ENCODE measurements at regions not wholly inside any gene's neighbourhood (a gene's known extent, or its start where the extent isn't known, plus 50 kb on each side); places are given as distances from the start of the nearest gene placed in this dataset.
A peak's percentile ranks its signal among the peaks of the same experiment; 100 is the strongest.

DNA sequence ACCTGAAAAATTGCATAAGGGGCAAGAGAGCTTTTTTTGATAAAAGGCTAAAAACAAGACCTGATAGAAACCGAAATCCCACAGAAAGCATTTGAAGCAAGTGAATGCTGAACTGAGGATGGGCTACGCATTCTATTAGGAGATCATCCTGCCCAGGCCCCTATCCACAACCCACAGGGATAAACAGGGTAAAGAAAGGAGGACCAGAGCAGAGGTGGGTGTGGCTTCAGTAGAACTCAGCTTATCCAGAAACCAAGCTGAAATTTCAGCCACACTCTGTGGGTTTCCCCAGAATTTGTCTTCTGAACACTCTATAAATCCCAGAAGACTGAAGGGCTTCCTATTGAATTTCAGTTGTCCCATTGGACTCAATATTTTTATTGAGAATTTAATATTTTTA, 195.1 kb downstream of the ETS1 start:
- peak overlapping the region in 1 of 2 experiments; percentile 86; a peak in 2 of 4 replicates for H3K27ac ChIP-seq (ENCODE audit: low read depth in 2 of 2, low read length in 1 of 2)
- H3K9me3 ChIP-seq = no peaks in the 10 kb centered on the region
- no peaks in the 10 kb centered on the region for H3K79me2 ChIP-seq (ENCODE audit: insufficient read depth)
- TF ChIP-seq, protein P1, sequence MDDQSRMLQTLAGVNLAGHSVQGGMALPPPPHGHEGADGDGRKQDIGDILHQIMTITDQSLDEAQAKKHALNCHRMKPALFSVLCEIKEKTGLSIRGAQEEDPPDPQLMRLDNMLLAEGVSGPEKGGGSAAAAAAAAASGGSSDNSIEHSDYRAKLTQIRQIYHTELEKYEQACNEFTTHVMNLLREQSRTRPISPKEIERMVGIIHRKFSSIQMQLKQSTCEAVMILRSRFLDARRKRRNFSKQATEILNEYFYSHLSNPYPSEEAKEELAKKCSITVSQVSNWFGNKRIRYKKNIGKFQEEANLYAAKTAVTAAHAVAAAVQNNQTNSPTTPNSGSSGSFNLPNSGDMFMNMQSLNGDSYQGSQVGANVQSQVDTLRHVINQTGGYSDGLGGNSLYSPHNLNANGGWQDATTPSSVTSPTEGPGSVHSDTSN (IDR thresholded peaks at IDR 0.05) = no peak
- TF ChIP-seq GATA2 (CRISPR knock-in tag; IDR thresholded peaks at IDR 0.05) (no peak), GABPA (IDR thresholded peaks at IDR 0.05; ENCODE audit: low read depth) (no peak), JUND (IDR thresholded peaks at IDR 0.05) (no peak), ELF1 (IDR thresholded peaks at IDR 0.05) (no peak), POLR2AphosphoS5 (IDR thresholded peaks at IDR 0.05; ENCODE audit: low read depth, low read length) (no peak), RAD21 (IDR thresholded peaks at IDR 0.05; ENCODE audit: low read length) (no peak)
- TF ChIP-seq, protein P2, sequence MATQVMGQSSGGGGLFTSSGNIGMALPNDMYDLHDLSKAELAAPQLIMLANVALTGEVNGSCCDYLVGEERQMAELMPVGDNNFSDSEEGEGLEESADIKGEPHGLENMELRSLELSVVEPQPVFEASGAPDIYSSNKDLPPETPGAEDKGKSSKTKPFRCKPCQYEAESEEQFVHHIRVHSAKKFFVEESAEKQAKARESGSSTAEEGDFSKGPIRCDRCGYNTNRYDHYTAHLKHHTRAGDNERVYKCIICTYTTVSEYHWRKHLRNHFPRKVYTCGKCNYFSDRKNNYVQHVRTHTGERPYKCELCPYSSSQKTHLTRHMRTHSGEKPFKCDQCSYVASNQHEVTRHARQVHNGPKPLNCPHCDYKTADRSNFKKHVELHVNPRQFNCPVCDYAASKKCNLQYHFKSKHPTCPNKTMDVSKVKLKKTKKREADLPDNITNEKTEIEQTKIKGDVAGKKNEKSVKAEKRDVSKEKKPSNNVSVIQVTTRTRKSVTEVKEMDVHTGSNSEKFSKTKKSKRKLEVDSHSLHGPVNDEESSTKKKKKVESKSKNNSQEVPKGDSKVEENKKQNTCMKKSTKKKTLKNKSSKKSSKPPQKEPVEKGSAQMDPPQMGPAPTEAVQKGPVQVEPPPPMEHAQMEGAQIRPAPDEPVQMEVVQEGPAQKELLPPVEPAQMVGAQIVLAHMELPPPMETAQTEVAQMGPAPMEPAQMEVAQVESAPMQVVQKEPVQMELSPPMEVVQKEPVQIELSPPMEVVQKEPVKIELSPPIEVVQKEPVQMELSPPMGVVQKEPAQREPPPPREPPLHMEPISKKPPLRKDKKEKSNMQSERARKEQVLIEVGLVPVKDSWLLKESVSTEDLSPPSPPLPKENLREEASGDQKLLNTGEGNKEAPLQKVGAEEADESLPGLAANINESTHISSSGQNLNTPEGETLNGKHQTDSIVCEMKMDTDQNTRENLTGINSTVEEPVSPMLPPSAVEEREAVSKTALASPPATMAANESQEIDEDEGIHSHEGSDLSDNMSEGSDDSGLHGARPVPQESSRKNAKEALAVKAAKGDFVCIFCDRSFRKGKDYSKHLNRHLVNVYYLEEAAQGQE (IDR thresholded peaks at IDR 0.05; ENCODE audit: low read depth, low read length) = no peak
- TF ChIP-seq, protein P3, sequence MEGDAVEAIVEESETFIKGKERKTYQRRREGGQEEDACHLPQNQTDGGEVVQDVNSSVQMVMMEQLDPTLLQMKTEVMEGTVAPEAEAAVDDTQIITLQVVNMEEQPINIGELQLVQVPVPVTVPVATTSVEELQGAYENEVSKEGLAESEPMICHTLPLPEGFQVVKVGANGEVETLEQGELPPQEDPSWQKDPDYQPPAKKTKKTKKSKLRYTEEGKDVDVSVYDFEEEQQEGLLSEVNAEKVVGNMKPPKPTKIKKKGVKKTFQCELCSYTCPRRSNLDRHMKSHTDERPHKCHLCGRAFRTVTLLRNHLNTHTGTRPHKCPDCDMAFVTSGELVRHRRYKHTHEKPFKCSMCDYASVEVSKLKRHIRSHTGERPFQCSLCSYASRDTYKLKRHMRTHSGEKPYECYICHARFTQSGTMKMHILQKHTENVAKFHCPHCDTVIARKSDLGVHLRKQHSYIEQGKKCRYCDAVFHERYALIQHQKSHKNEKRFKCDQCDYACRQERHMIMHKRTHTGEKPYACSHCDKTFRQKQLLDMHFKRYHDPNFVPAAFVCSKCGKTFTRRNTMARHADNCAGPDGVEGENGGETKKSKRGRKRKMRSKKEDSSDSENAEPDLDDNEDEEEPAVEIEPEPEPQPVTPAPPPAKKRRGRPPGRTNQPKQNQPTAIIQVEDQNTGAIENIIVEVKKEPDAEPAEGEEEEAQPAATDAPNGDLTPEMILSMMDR (IDR thresholded peaks at IDR 0.05) = no peak
- WGBS (ENCODE audit: low lambda C conversion rate) = 97% methylated on average over 2 of the region's 2 CpGs
- H4K20me1 ChIP-seq (ENCODE audit: insufficient read depth) = no peaks in the 10 kb centered on the region
- POLR2A ChIA-PET = interaction anchor here (0.6 kb wide), 1 partner anchor 447 kb away, joined by 4 read pairs; no protein-coding TSS in a partner anchor
- H3K4me2 ChIP-seq = no peak overlapping the region
- H3F3A ChIP-seq (replicated peaks; ENCODE audit: insufficient read depth) = no peaks in the 10 kb centered on the region
- peaks cover 0 to 48% of the 10 kb centered on the region in 2 experiments; a peak in 2 of 4 replicates for H3K4me1 ChIP-seq (ENCODE audit: control insufficient read depth in 1 of 2, insufficient read depth in 2 of 2, low read depth in 1 of 2, low read length in 1 of 2)
- no peaks in the 10 kb centered on the region for H3K9me2 ChIP-seq
- H3K27me3 ChIP-seq (ENCODE audit: insufficient read depth) = no peaks in the 10 kb centered on the region
- no peaks in the 10 kb centered on the region for H3K36me3 ChIP-seq (replicated peaks in 1 of 2; ENCODE audit: control insufficient read depth in 1 of 2, insufficient read depth in 2 of 2, low read length in 1 of 2)
- CTCF ChIA-PET = interaction anchor here (1.0 to 2.5 kb wide), 2 partner anchors 11 to 240 kb away, joined by 3 to 5 read pairs; no protein-coding TSS in a partner anchor
- no peak overlapping the region for H3K4me3 ChIP-seq (ENCODE audit: low read depth in 2 of 2, low read length in 1 of 2)
- no peak overlapping the region for H3K9ac ChIP-seq
- DNase-seq = no peak
- no peak overlapping the region for H2AFZ ChIP-seq (ENCODE audit: low read depth)

DNA sequence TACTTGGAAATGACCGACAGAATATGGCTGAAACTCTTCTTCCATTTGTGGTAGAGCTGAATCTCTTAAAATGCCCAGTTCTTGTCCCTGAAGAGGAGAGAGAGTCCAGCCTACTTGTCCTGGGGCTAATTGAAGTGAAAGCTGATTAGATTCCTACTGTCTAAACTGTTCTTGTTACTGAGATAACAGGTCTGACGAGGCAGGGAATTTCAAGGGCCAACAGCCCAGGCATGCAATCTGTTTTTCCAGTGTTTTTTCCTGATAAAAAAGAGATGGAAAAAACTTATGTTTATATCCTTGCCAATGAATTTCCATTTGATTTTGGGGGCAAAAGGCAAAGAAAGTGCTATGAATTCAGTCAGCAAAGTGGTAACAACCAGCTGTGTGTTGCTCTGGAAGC, 195.5 kb downstream of the ETS1 start:
- 68% methylated on average over 2 of the region's 2 CpGs for WGBS (ENCODE audit: low lambda C conversion rate)
- H3K27ac ChIP-seq (ENCODE audit: low read depth in 2 of 2, low read length in 1 of 2) = peak overlapping the region in 1 of 2 experiments; percentile 86; a peak in 2 of 4 replicates
- H3K9me3 ChIP-seq = no peaks in the 10 kb centered on the region
- no peaks in the 10 kb centered on the region for H3K9me2 ChIP-seq
- H3K79me2 ChIP-seq (ENCODE audit: insufficient read depth) = no peaks in the 10 kb centered on the region
- DNase-seq = peak; percentile 24
- H3K4me3 ChIP-seq (ENCODE audit: low read depth in 2 of 2, low read length in 1 of 2) = no peak overlapping the region
- CTCF ChIA-PET = interaction anchor here (1.0 to 2.5 kb wide), 2 partner anchors 11 to 240 kb away, joined by 3 to 5 read pairs; no protein-coding TSS in a partner anchor
- no peak overlapping the region for H3K9ac ChIP-seq
- H3K4me1 ChIP-seq (ENCODE audit: control insufficient read depth in 1 of 2, insufficient read depth in 2 of 2, low read depth in 1 of 2, low read length in 1 of 2) = peaks cover 0 to 48% of the 10 kb centered on the region in 2 experiments; a peak in 2 of 4 replicates
- no peak overlapping the region for H3K4me2 ChIP-seq
- no peaks in the 10 kb centered on the region for H3K27me3 ChIP-seq (ENCODE audit: insufficient read depth)
- H3K36me3 ChIP-seq (replicated peaks in 1 of 2; ENCODE audit: control insufficient read depth in 1 of 2, insufficient read depth in 2 of 2, low read length in 1 of 2) = no peaks in the 10 kb centered on the region
- POLR2A ChIA-PET = interaction anchor here (0.6 kb wide), 1 partner anchor 446 kb away, joined by 4 read pairs; no protein-coding TSS in a partner anchor
- H2AFZ ChIP-seq (ENCODE audit: low read depth) = no peak overlapping the region
- H4K20me1 ChIP-seq (ENCODE audit: insufficient read depth) = no peaks in the 10 kb centered on the region
- 0 out of 2 replicates have a peak, but pooled peaks have one; percentile 4 for TF ChIP-seq SMC3 (IDR thresholded peaks at IDR 0.05; ENCODE audit: low read depth, low read length)
- peak; percentile 97 for TF ChIP-seq RCOR1 (IDR thresholded peaks at IDR 0.05; ENCODE audit: low read length)
- TF ChIP-seq, protein P1 (IDR thresholded peaks at IDR 0.05) = no peak
- TF ChIP-seq GATA2 (CRISPR knock-in tag; IDR thresholded peaks at IDR 0.05) = peak; percentile 89
- peak; percentile 47 for TF ChIP-seq CHD2 (IDR thresholded peaks at IDR 0.05; ENCODE audit: low read length, partially characterized antibody)
- peak; percentile 28; the same call in 1 of the 2 replicates for TF ChIP-seq RAD21 (IDR thresholded peaks at IDR 0.05; ENCODE audit: low read length)
- peak in 1 of 2 experiments; percentile 90; a peak in 2 of 4 replicates for TF ChIP-seq EP300 (IDR thresholded peaks at IDR 0.05; ENCODE audit: borderline replicate concordance in 1 of 2, low read depth in 1 of 2, low read length in 1 of 2)
- TF ChIP-seq, protein P2 (IDR thresholded peaks at IDR 0.05; ENCODE audit: low read depth, low read length) = no peak
- peak; percentile 72 for TF ChIP-seq FOXJ3 (CRISPR knock-in tag; IDR thresholded peaks at IDR 0.05)
- no peaks in the 10 kb centered on the region for H3F3A ChIP-seq (replicated peaks; ENCODE audit: insufficient read depth)

Data from SK-N-SH (cell line).